Islet of Langerhans (tissue), 1 donor: ENCODE measurements at regions not wholly inside any gene's neighbourhood (a gene's known extent, or its start where the extent isn't known, plus 50 kb on each side); places are given as distances from the start of the nearest gene placed in this dataset.
A peak's percentile ranks its signal among the peaks of the same experiment; 100 is the strongest.

ENCODE experiments used
- FAIRE-seq: peaks from one replicate; lab custom pipeline; 2011; peaks lifted over from hg19 to GRCh38; lab: Jason Lieb, UNC

- FAIRE-seq, result no peak
Measured at GRCh38 chr21:29228306-29228705, 70.4 kb upstream of the BACH1 start.

GRCh38 chr21:29230551-29231261, 68.0 kb upstream of the BACH1 start:
- FAIRE-seq, result no peak

- no peak for FAIRE-seq
Measured at GRCh38 chr21:29231756-29232529, 66.8 kb upstream of the BACH1 start.

- FAIRE-seq, result no peak
Measured at GRCh38 chr21:29232530-29233255, 66.0 kb upstream of the BACH1 start.

GRCh38 chr21:29233256-29233546, 65.5 kb upstream of the BACH1 start:
- no peak for FAIRE-seq

- FAIRE-seq, result no peak
Measured at GRCh38 chr21:29233611-29234540, 64.8 kb upstream of the BACH1 start.

- no peak for FAIRE-seq
Measured at GRCh38 chr21:29235714-29236197, 63.0 kb upstream of the BACH1 start.

- no peak for FAIRE-seq
Measured at GRCh38 chr21:29236201-29236600, 62.5 kb upstream of the BACH1 start.

- no peak for FAIRE-seq
Measured at GRCh38 chr21:29237110-29238052, 61.3 kb upstream of the BACH1 start.

GRCh38 chr21:29238053-29238966, 60.4 kb upstream of the BACH1 start:
- no peak for FAIRE-seq

- FAIRE-seq, result no peak
Measured at GRCh38 chr21:29238967-29239290, 59.8 kb upstream of the BACH1 start.

- no peak for FAIRE-seq
Measured at GRCh38 chr21:29240136-29240535, 58.6 kb upstream of the BACH1 start.

- no peak for FAIRE-seq
Measured at GRCh38 chr21:29242201-29242600, 56.5 kb upstream of the BACH1 start.

GRCh38 chr21:29243188-29243587, 55.5 kb upstream of the BACH1 start:
- no peak for FAIRE-seq

GRCh38 chr21:29245104-29245643, 53.5 kb upstream of the BACH1 start:
- FAIRE-seq, result no peak

- FAIRE-seq, result no peak
Measured at GRCh38 chr21:29245863-29246262, 52.9 kb upstream of the BACH1 start.

GRCh38 chr21:29246614-29247013, 52.1 kb upstream of the BACH1 start:
- FAIRE-seq, result no peak

GRCh38 chr21:29248124-29248523, 50.6 kb upstream of the BACH1 start:
- FAIRE-seq, result peak; percentile 13
